Calu3 (cell line): ENCODE measurements at regions not wholly inside any gene's neighbourhood (a gene's known extent, or its start where the extent isn't known, plus 50 kb on each side); places are given as distances from the start of the nearest gene placed in this dataset.

Experiments used
- BruUV-seq: library from RNA; stranded (reverse); fragments of 400-500 nt; replicated peaks from 2 replicates; lab custom pipeline; 2021; lab: Mats Ljungman, UMichigan
- CTCF ChIA-PET: fragments of 300-600 bp; sonication (Branson Sonifier 250); formaldehyde crosslinking; loops from one replicate; lab custom pipeline; 2022; ENCODE audit warnings: antibody characterized with exemption; lab: Charles Lee
- DNase-seq: peaks from one replicate; pipeline ENCODE4 v3.0.0; 2022
- H3K27ac Mint-ChIP-seq: one replicate; pipeline ENCODE4 v1.8.0; 2022; ENCODE audit warnings: mixed read lengths; ENCODE audit not compliant: unreplicated experiment
- H3K27me3 Mint-ChIP-seq: one replicate; pipeline ENCODE4 v1.8.0; 2022; ENCODE audit warnings: mixed read lengths; ENCODE audit not compliant: unreplicated experiment
- H3K36me3 Mint-ChIP-seq: one replicate; pipeline ENCODE4 v1.8.0; 2022; ENCODE audit warnings: mild to moderate bottlenecking, moderate library complexity, mixed read lengths; ENCODE audit not compliant: insufficient read depth, unreplicated experiment
- H3K4me1 Mint-ChIP-seq: one replicate; pipeline ENCODE4 v1.8.0; 2022; ENCODE audit warnings: mild to moderate bottlenecking, low read depth, mixed read lengths; ENCODE audit not compliant: unreplicated experiment
- H3K4me3 Mint-ChIP-seq: one replicate; pipeline ENCODE4 v1.8.0; 2022; ENCODE audit warnings: mild to moderate bottlenecking, low read depth, moderate library complexity, mixed read lengths; ENCODE audit not compliant: unreplicated experiment
- H3K9me3 Mint-ChIP-seq: one replicate; pipeline ENCODE4 v1.8.0; 2022; ENCODE audit warnings: low read depth, mixed read lengths; ENCODE audit not compliant: unreplicated experiment
- CTCF ChIP-seq: fragments of 200-600 bp; IDR thresholded peaks from one replicate; pipeline ENCODE4 v1.8.0; 2022; ENCODE audit warnings: antibody characterized with exemption; ENCODE audit not compliant: unreplicated experiment
- intact Hi-C: fragments of 100-400 bp; cut with micrococcal nuclease; formaldehyde crosslinking; loops from one replicate; pipeline ENCODE4 v1.10.0; 2022; ENCODE audit not compliant: unreplicated experiment

- no peak overlapping the region for H3K4me3 Mint-ChIP-seq
- H3K36me3 Mint-ChIP-seq = no peaks in the 10 kb centered on the region
- peaks cover 2% of the 10 kb centered on the region for H3K9me3 Mint-ChIP-seq
- no peak overlapping the region for H3K27ac Mint-ChIP-seq
- TF ChIP-seq CTCF = no peak
- no peak for DNase-seq
- peaks cover 64% of the 10 kb centered on the region for H3K27me3 Mint-ChIP-seq
- no TSS peak for BruUV-seq
- H3K4me1 Mint-ChIP-seq = no peaks in the 10 kb centered on the region
- CTCF ChIA-PET = interaction anchor here (0.6 kb wide), 1 partner anchor 9 kb away, joined by 3 read pairs; no protein-coding TSS in a partner anchor
- intact Hi-C loops = no loop called here
Observed at GRCh38 chr22:35205961-35206360, 51.3 kb upstream of the HMGXB4 start.

- Mint-ChIP-seq H3K36me3 (no peaks in the 10 kb centered on the region), H3K9me3 (peaks cover 2% of the 10 kb centered on the region), H3K27ac (no peak overlapping the region), H3K4me1 (no peaks in the 10 kb centered on the region), H3K27me3 (peaks cover 64% of the 10 kb centered on the region), H3K4me3 (no peak overlapping the region)
- TF ChIP-seq CTCF = no peak
- intact Hi-C loops = no loop called here
- CTCF ChIA-PET = no interaction called here
- no peak for DNase-seq
- no TSS peak for BruUV-seq
Observed at GRCh38 chr22:35206889-35207288, 50.4 kb upstream of the HMGXB4 start.
